ENCODE measurements at regions not wholly inside any gene's neighbourhood (a gene's known extent, or its start where the extent isn't known, plus 50 kb on each side); places are given as distances from the start of the nearest gene placed in this dataset.

DNA sequence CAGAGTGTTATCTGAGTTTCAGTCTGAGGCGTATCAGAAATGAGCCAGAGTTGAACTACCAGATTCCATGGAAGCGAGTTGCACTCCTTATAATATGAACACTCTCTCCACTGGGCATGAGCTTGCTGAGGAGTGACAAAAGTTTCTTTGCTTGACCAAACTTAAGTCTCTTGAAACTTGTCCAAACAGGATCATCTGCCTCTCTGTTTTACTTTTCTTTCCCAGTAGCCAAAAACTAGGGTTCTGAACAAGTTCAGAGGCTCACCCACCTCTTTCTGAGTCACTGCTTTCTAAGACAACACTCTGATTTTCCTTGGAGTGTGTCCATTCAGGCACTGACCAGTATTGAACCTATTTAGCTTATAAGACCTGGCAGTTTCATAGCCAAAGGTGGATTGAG, 233.2 kb upstream of the TCF4 start:
- TF ChIP-seq SP1 (CRISPR knock-in tag; IDR thresholded peaks at IDR 0.05) = no peak
- TF ChIP-seq, protein P1, sequence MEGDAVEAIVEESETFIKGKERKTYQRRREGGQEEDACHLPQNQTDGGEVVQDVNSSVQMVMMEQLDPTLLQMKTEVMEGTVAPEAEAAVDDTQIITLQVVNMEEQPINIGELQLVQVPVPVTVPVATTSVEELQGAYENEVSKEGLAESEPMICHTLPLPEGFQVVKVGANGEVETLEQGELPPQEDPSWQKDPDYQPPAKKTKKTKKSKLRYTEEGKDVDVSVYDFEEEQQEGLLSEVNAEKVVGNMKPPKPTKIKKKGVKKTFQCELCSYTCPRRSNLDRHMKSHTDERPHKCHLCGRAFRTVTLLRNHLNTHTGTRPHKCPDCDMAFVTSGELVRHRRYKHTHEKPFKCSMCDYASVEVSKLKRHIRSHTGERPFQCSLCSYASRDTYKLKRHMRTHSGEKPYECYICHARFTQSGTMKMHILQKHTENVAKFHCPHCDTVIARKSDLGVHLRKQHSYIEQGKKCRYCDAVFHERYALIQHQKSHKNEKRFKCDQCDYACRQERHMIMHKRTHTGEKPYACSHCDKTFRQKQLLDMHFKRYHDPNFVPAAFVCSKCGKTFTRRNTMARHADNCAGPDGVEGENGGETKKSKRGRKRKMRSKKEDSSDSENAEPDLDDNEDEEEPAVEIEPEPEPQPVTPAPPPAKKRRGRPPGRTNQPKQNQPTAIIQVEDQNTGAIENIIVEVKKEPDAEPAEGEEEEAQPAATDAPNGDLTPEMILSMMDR (IDR thresholded peaks at IDR 0.05 in 2 of 3, conservative IDR thresholded peaks at IDR 0.05 in 1 of 3; ENCODE audit: insufficient read depth in 2 of 3, low read depth in 1 of 3, low read length in 3 of 3) = no peak
- no peak for TF ChIP-seq FOXK2 (conservative IDR thresholded peaks at IDR 0.05 in 1 of 2, IDR thresholded peaks at IDR 0.05 in 1 of 2; ENCODE audit: low read depth in 2 of 2)
- TF ChIP-seq POLR2A (conservative IDR thresholded peaks at IDR 0.05) = no peak
